Choroid plexus epithelial cell (primary cell): ENCODE measurements at regions not wholly inside any gene's neighbourhood (a gene's known extent, or its start where the extent isn't known, plus 50 kb on each side); places are given as distances from the start of the nearest gene placed in this dataset.

Experiments used
- DNase-seq: peaks from one replicate; pipeline ENCODE4 v3.0.0-alpha.2; 2010; ENCODE audit warnings: low read depth
- H3K4me3 ChIP-seq: 2 replicates; pipeline ENCODE4 v1.5.1; 2011; ENCODE audit warnings: low read depth, mild to moderate bottlenecking, control low read depth, low read length, moderate library complexity
- CTCF ChIP-seq: conservative IDR thresholded peaks from 2 replicates; pipeline ENCODE4 v1.5.1; 2011; ENCODE audit warnings: low read depth, mild to moderate bottlenecking, control low read depth, inconsistent platforms, low read length, moderate library complexity

DNA sequence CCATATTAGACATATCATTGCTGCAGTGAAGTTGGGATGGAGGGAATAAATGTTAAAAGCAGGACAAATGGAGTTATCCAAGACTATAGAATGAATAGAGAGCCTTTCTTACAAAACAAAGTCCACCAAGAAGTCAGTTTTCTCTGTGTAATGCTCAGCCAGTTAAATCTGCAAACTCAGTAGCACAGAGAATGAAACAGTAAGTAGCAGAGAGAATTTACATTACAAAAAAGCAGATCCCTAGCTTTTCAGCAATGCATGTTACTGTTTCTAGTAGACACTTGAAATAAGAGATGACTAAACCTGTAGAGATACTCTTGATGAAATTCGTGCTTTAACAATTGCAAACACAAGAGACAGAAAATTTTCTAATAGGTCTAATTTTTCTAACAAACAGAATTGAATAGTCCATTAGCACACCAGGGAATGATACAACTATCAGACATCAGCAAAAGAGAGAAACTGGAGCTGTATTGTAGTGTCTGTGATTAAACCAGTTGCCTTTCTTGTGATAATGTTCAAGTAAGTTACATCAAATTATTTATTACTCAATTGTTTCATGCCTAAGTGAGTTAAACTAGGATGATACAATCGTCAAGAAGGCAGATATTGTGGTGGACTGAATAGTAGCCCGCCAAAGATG, 322.2 kb upstream of the DDX18 start:
- no peak overlapping the region for H3K4me3 ChIP-seq
- TF ChIP-seq CTCF = no peak
- DNase-seq = no peak

DNA sequence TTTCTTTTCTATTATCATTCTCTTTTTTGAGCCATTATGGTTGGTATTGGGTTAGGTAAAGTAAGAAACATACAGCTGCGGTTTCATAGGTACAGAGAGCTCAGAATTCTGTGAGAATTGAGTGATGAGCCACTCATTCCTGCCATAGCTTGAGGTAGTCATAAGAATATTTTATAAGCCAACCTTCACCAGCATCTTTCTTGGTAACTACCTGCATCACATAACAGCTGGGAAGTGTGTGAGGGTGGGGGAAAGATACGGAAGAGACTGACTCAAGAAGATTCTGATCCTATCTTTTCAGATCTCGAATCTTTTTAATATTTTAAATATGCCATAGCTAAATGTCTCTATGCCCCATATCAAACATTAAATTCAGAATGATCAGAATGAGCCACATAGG, 313.8 kb upstream of the DDX18 start:
- no peak for DNase-seq
- TF ChIP-seq CTCF = no peak
- no peak overlapping the region for H3K4me3 ChIP-seq

GRCh38 chr2:117502121-117502520, 312.4 kb upstream of the DDX18 start:
- no peak for TF ChIP-seq CTCF
- H3K4me3 ChIP-seq = no peak overlapping the region
- no peak for DNase-seq

- no peak for TF ChIP-seq CTCF
- H3K4me3 ChIP-seq = no peak overlapping the region
- no peak for DNase-seq
These were observed 302.2 kb upstream of the DDX18 start for GRCh38 chr2:117512307-117512706.

GRCh38 chr2:117514371-117514770, 300.1 kb upstream of the DDX18 start:
- no peak overlapping the region for H3K4me3 ChIP-seq
- TF ChIP-seq CTCF = no peak
- no peak for DNase-seq

DNA sequence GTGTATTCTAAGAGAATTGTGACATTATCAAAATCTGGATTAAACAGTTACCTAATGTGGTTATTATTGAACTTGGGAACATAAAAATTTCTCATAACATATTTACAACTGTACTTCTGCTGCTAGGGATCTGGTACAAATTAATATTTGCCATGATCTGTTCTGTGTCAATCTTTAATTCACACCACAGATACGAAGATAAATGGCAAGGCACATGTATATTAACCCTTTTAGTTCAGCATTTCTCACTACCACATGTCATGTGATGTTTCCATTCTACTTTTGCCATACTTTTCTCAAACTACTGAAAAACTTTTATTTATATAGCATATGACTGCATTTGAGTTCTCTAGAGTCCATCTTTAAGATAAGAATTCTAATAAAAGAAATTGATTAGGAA, 295.3 kb upstream of the DDX18 start:
- DNase-seq = no peak
- TF ChIP-seq CTCF = no peak
- H3K4me3 ChIP-seq = no peak overlapping the region

DNA sequence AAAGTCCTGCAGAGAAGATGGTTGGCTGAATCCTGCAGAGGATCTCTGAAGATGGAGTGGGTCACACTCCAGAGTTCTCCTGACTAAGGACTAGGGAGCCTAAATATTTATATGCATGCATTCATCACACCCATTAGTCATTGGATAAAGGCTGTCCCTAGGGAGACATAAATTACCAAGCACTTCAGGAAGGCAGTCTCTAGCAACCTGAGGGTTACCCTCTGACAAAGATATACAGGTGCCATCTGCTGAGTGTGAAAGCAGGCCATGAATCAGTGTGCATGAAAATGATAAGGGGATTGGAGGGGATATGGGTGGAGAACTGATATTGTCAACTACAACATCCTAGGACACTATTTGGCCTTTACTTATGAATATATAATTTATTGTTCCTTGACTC, 294.8 kb upstream of the DDX18 start:
- DNase-seq = no peak
- no peak for TF ChIP-seq CTCF
- no peak overlapping the region for H3K4me3 ChIP-seq
